ENCODE measurements at regions not wholly inside any gene's neighbourhood (a gene's known extent, or its start where the extent isn't known, plus 50 kb on each side); places are given as distances from the start of the nearest gene placed in this dataset.

DNA sequence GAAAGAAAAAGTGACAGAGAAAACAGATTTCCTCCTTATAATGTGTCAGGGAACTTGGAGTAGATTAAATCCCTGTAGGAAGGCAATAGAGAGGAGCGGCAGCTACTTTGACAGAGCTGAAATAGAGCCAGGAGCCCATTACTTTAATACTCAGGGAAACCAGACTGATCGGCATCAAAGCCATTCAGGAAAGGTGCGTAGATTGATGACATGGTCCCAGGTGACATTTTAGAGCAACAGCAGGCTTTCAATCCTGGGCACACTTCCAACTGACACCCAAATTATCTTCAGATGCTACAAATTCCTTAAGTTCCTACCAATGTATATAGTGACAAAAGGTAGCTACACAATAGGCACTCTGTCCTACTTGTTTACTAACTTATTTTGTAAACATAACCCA, 821.5 kb downstream of the CDH8 start (continued):
- no peak for TF ChIP-seq MEF2B (IDR thresholded peaks at IDR 0.05; ENCODE audit: partially characterized antibody, poor library complexity, severe bottlenecking)
- TF ChIP-seq YY1 (IDR thresholded peaks at IDR 0.05; ENCODE audit: low read depth, low read length): no peak
- no peak for TF ChIP-seq ZNF622 (IDR thresholded peaks at IDR 0.05)
- TF ChIP-seq POLR2AphosphoS2 (IDR thresholded peaks at IDR 0.05; ENCODE audit: low read depth, low read length): no peak
- no peak for TF ChIP-seq ZNF274 (IDR thresholded peaks at IDR 0.05; ENCODE audit: insufficient read depth, insufficient read length)
- no peak for TF ChIP-seq CBX3 (IDR thresholded peaks at IDR 0.05; ENCODE audit: borderline replicate concordance, low read depth)
- no peak for TF ChIP-seq NFYB (IDR thresholded peaks at IDR 0.05; ENCODE audit: insufficient read depth, low read depth, low read length)
- TF ChIP-seq, protein P1, sequence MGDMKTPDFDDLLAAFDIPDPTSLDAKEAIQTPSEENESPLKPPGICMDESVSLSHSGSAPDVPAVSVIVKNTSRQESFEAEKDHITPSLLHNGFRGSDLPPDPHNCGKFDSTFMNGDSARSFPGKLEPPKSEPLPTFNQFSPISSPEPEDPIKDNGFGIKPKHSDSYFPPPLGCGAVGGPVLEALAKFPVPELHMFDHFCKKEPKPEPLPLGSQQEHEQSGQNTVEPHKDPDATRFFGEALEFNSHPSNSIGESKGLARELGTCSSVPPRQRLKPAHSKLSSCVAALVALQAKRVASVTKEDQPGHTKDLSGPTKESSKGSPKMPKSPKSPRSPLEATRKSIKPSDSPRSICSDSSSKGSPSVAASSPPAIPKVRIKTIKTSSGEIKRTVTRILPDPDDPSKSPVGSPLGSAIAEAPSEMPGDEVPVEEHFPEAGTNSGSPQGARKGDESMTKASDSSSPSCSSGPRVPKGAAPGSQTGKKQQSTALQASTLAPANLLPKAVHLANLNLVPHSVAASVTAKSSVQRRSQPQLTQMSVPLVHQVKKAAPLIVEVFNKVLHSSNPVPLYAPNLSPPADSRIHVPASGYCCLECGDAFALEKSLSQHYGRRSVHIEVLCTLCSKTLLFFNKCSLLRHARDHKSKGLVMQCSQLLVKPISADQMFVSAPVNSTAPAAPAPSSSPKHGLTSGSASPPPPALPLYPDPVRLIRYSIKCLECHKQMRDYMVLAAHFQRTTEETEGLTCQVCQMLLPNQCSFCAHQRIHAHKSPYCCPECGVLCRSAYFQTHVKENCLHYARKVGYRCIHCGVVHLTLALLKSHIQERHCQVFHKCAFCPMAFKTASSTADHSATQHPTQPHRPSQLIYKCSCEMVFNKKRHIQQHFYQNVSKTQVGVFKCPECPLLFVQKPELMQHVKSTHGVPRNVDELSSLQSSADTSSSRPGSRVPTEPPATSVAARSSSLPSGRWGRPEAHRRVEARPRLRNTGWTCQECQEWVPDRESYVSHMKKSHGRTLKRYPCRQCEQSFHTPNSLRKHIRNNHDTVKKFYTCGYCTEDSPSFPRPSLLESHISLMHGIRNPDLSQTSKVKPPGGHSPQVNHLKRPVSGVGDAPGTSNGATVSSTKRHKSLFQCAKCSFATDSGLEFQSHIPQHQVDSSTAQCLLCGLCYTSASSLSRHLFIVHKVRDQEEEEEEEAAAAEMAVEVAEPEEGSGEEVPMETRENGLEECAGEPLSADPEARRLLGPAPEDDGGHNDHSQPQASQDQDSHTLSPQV (IDR thresholded peaks at IDR 0.05): no peak
- no peak for TF ChIP-seq ZZZ3 (IDR thresholded peaks at IDR 0.05; ENCODE audit: control insufficient read depth, insufficient read length, low read depth)
- no peak for TF ChIP-seq CREM (IDR thresholded peaks at IDR 0.05; ENCODE audit: low read depth)
- TF ChIP-seq HDAC2 (IDR thresholded peaks at IDR 0.05): no peak
- TF ChIP-seq TCF7 (IDR thresholded peaks at IDR 0.05; ENCODE audit: borderline replicate concordance): no peak
- TF ChIP-seq EP300 (IDR thresholded peaks at IDR 0.05; ENCODE audit: borderline replicate concordance in 1 of 2, control insufficient read depth in 1 of 2, low read depth in 2 of 2, low read length in 2 of 2): no peak
- TF ChIP-seq, protein P2, sequence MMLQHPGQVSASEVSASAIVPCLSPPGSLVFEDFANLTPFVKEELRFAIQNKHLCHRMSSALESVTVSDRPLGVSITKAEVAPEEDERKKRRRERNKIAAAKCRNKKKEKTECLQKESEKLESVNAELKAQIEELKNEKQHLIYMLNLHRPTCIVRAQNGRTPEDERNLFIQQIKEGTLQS (IDR thresholded peaks at IDR 0.05; ENCODE audit: borderline replicate concordance, extremely low read depth, low read depth, low read length): no peak
